ENCODE measurements at regions not wholly inside any gene's neighbourhood (a gene's known extent, or its start where the extent isn't known, plus 50 kb on each side); places are given as distances from the start of the nearest gene placed in this dataset.
A peak's percentile ranks its signal among the peaks of the same experiment; 100 is the strongest.

DNA sequence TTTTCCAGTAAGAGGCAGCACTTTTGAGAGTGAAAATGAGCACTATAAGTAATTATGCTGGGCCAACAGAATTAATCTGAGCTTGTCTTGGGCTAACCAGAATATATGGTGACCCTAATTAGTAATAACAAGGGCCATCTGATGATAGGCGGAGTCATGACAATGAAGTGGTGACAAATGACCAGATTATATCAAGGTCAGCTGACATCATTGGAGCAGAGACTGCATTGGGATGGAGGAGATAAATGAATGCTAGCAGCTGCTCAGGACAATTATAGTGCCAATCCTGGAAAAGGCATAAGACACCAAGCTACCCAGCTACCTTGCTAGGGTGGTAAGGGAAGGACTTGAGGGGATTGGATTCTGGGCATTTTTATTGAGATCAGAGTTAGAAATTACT, 1548.7 kb downstream of the RPA4 start:
- H3K4me3 ChIP-seq (ENCODE audit: low read length), result no peak overlapping the region
- H3K27ac ChIP-seq (ENCODE audit: low read depth, low read length), result no peak overlapping the region
- H3K27me3 ChIP-seq (ENCODE audit: insufficient read depth, low read length), result no peaks in the 10 kb centered on the region
- H3K9ac ChIP-seq (ENCODE audit: low read depth, low read length), result no peak overlapping the region
- no peaks in the 10 kb centered on the region for H3K36me3 ChIP-seq (ENCODE audit: insufficient read depth, low read length)
- H3K4me1 ChIP-seq (ENCODE audit: insufficient read depth, low read length), result no peaks in the 10 kb centered on the region
- H3K9me3 ChIP-seq (ENCODE audit: insufficient read depth, low read depth, low read length), result no peaks in the 10 kb centered on the region
- 96% methylated on average over 1 of the region's 1 CpG for WGBS

DNA sequence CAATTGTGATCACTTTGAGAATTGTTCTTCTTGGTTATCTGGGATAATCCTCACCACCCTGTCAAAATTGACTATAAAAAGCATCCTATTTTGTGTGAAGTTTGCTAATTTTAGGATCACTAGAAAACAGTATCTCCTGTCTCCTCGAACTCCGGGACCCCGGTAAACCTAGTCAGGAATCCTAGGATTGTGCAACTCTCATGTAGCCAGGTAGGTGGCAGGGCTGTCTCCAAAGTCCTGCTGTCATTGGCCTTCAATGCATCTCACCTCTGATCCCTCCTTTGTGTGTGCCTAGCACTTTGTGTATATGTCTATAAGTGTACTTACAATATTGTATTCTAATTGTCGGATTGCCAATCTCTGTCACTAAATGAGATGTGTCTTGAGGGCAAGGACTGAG, 1564.8 kb downstream of the RPA4 start:
- Histone ChIP-seq H3K27ac (ENCODE audit: low read depth, low read length) (no peak overlapping the region), H3K36me3 (ENCODE audit: insufficient read depth, low read length) (no peaks in the 10 kb centered on the region), H3K4me1 (ENCODE audit: insufficient read depth, low read length) (no peaks in the 10 kb centered on the region), H3K4me3 (ENCODE audit: low read length) (no peak overlapping the region), H3K27me3 (ENCODE audit: insufficient read depth, low read length) (no peaks in the 10 kb centered on the region), H3K9me3 (ENCODE audit: insufficient read depth, low read depth, low read length) (no peaks in the 10 kb centered on the region), H3K9ac (ENCODE audit: low read depth, low read length) (no peak overlapping the region)
- 97% methylated on average over 3 of the region's 4 CpGs for WGBS

DNA sequence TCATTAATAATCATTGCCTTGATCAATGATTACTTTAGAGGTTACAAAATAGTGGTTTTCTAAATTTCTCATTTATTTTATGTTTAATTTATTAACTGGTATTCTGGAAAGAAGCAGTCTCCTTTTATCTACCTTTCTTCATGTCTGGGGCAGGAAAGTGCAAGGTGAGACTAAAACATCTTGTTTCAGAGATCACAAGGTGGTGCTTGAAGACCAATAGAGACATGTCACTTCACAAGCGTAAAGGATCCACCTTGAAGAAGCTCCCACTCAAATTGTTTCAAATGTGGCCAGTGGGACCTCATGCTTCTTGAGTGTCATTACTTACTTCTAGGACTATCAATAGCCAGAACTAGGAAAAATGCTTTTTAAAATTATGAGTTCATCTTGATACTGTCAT, 1568.7 kb downstream of the RPA4 start:
- Histone ChIP-seq H3K4me3 (ENCODE audit: low read length) (no peak overlapping the region), H3K27ac (ENCODE audit: low read depth, low read length) (no peak overlapping the region), H3K4me1 (ENCODE audit: insufficient read depth, low read length) (no peaks in the 10 kb centered on the region), H3K9me3 (ENCODE audit: insufficient read depth, low read depth, low read length) (no peaks in the 10 kb centered on the region), H3K36me3 (ENCODE audit: insufficient read depth, low read length) (no peaks in the 10 kb centered on the region), H3K9ac (ENCODE audit: low read depth, low read length) (no peak overlapping the region), H3K27me3 (ENCODE audit: insufficient read depth, low read length) (no peaks in the 10 kb centered on the region)
- 100% methylated on average over 1 of the region's 1 CpG for WGBS

DNA sequence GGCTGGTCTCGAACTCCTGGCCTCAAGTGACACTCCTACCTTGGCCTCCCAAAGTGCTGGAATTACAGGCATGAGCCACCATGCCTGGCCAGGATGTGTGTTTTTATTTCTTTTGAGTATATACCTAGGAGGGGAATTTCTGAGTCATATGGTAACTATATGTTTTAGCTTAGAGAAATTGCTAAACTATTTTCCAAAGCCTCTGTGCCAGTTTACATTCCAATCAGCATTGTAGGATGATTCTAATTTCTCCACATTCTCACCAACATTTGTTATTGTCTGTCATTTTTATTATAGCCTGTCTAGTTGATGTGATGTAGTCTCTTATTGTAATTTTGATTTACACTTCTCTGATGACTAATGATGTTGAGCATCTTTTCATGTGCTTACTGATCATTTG, 1576.0 kb downstream of the RPA4 start:
- H3K27me3 ChIP-seq (ENCODE audit: insufficient read depth, low read length), result no peaks in the 10 kb centered on the region
- no peak overlapping the region for H3K27ac ChIP-seq (ENCODE audit: low read depth, low read length)
- H3K4me3 ChIP-seq (ENCODE audit: low read length), result no peak overlapping the region
- H3K9ac ChIP-seq (ENCODE audit: low read depth, low read length), result no peak overlapping the region
- H3K4me1 ChIP-seq (ENCODE audit: insufficient read depth, low read length), result no peaks in the 10 kb centered on the region
- no peaks in the 10 kb centered on the region for H3K36me3 ChIP-seq (ENCODE audit: insufficient read depth, low read length)
- 100% methylated on average over 1 of the region's 1 CpG for WGBS
- H3K9me3 ChIP-seq (ENCODE audit: insufficient read depth, low read depth, low read length), result no peaks in the 10 kb centered on the region

DNA sequence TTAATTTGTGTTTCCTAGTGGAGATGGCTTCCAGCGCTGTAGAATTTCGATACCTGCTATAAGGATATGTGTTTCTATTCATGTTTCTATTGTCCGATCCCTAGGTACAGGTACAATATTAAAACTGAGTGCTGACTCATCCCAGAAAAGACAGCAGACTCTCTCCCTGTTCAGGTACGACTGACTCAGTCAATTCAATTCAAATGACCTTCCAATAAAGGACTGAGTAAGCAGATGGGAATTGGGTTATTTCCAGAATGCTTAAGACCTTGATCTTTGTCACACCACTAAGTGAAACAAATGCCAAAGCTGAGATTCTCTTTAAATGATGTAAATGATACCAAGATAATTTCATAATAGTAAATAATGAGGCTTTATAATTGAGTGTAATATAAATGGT, 1596.9 kb downstream of the RPA4 start:
- WGBS, result 100% methylated on average over 2 of the region's 4 CpGs
- H3K27ac ChIP-seq (ENCODE audit: low read depth, low read length), result no peak overlapping the region
- no peaks in the 10 kb centered on the region for H3K27me3 ChIP-seq (ENCODE audit: insufficient read depth, low read length)

DNA sequence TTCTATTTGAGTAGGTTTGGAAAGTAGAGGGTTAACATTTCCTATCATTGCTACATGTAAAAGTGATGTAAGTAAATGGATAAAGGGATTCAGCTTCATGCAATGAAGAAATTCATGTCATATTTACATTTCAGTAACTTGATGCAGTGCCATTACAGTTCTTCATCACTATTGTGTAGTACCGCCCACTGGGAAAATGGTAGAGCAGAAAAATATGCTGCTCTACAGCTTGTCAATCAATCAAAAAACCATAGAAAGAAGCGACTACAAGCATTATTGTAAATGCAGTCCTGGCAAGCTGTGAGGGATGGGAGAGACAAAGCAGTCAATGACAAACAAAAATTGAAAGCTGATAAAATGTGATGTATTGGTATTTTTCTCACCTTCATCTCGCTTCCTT, 1597.9 kb downstream of the RPA4 start:
- Histone ChIP-seq H3K36me3 (ENCODE audit: insufficient read depth, low read length) (no peaks in the 10 kb centered on the region), H3K27me3 (ENCODE audit: insufficient read depth, low read length) (no peaks in the 10 kb centered on the region), H3K9ac (ENCODE audit: low read depth, low read length) (no peak overlapping the region), H3K4me1 (ENCODE audit: insufficient read depth, low read length) (no peaks in the 10 kb centered on the region), H3K27ac (ENCODE audit: low read depth, low read length) (no peak overlapping the region), H3K4me3 (ENCODE audit: low read length) (no peak overlapping the region), H3K9me3 (ENCODE audit: insufficient read depth, low read depth, low read length) (no peaks in the 10 kb centered on the region)
- WGBS, result 88% methylated on average over 2 of the region's 3 CpGs

More for the DNA sequence above, 1596.9 kb downstream of the RPA4 start:
- H3K36me3 ChIP-seq (ENCODE audit: insufficient read depth, low read length), result no peaks in the 10 kb centered on the region
- H3K4me1 ChIP-seq (ENCODE audit: insufficient read depth, low read length), result no peaks in the 10 kb centered on the region
- H3K9me3 ChIP-seq (ENCODE audit: insufficient read depth, low read depth, low read length), result no peaks in the 10 kb centered on the region
- no peak overlapping the region for H3K9ac ChIP-seq (ENCODE audit: low read depth, low read length)
- H3K4me3 ChIP-seq (ENCODE audit: low read length), result no peak overlapping the region

DNA sequence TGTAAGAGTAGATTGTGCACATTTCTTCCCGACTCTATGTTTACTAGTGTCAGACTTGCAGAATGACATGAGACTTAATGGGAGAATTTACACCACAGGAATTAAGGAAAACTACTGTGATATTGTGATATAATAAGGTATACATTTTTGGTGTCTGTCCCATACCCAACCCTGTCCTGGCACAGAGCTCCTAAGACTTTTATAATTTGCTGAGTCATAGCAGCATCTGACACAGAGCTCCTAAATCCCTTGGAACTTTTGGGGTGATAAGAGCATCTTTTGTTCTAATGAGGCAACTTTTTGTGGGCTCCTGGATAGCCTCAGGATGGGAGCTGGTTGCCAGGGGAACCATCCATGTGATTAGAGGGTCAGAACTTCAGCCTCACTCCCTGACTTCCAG, 1607.0 kb downstream of the RPA4 start:
- 100% methylated on average over 1 of the region's 1 CpG for WGBS
- Histone ChIP-seq H3K27me3 (ENCODE audit: insufficient read depth, low read length) (no peaks in the 10 kb centered on the region), H3K9me3 (ENCODE audit: insufficient read depth, low read depth, low read length) (0 out of 2 replicates have a peak, but pooled peaks cover 5% of the 10 kb centered on the region), H3K9ac (ENCODE audit: low read depth, low read length) (no peak overlapping the region), H3K4me3 (ENCODE audit: low read length) (no peak overlapping the region), H3K4me1 (ENCODE audit: insufficient read depth, low read length) (no peaks in the 10 kb centered on the region), H3K36me3 (ENCODE audit: insufficient read depth, low read length) (no peaks in the 10 kb centered on the region), H3K27ac (ENCODE audit: low read depth, low read length) (no peak overlapping the region)

DNA sequence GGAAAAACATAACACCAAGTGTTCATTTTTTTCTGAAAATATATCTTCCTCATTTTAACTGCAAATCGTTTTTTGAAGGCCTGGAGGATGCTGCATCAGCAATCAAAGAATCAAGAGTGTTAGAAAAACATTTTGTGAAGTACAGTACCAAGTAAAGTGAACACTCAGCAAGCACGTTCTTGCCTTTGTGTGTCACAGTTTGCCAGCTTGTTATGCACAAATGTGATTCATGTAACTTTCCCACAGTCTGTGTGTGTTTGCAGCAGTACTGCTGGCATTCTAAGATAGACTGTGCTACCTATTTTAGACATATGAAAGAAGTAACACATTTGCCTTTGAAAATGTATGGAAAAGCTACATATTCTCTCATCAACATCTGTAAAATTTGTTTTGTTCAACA, 1617.7 kb downstream of the RPA4 start:
- Histone ChIP-seq H3K9ac (ENCODE audit: low read depth, low read length) (no peak overlapping the region), H3K4me1 (ENCODE audit: insufficient read depth, low read length) (no peaks in the 10 kb centered on the region), H3K9me3 (ENCODE audit: insufficient read depth, low read depth, low read length) (no peaks in the 10 kb centered on the region), H3K27me3 (ENCODE audit: insufficient read depth, low read length) (no peaks in the 10 kb centered on the region), H3K4me3 (ENCODE audit: low read length) (no peak overlapping the region), H3K27ac (ENCODE audit: low read depth, low read length) (no peak overlapping the region), H3K36me3 (ENCODE audit: insufficient read depth, low read length) (no peaks in the 10 kb centered on the region)
- 84% methylated on average over 2 of the region's 2 CpGs for WGBS

DNA sequence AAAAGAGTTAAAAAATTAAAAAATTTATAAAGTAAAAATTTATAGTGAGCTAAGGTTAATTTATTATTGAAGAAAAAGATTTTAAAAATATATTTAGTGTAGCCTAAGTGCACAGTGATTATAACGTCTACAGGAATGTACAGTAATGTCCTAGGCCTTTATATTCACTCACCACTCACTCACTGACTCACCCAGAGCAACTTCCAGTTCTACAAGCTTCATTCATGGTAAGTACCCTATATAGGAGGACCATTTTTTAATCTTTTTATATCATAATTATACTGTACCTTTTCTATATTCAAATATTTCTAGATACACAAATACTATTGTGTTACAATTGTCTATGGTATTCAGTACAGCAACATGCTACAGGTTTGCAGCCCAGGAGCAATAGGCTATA, 1623.2 kb downstream of the RPA4 start:
- Histone ChIP-seq H3K4me1 (ENCODE audit: insufficient read depth, low read length) (no peaks in the 10 kb centered on the region), H3K27me3 (ENCODE audit: insufficient read depth, low read length) (no peaks in the 10 kb centered on the region), H3K4me3 (ENCODE audit: low read length) (no peak overlapping the region), H3K27ac (ENCODE audit: low read depth, low read length) (no peak overlapping the region), H3K9me3 (ENCODE audit: insufficient read depth, low read depth, low read length) (no peaks in the 10 kb centered on the region), H3K36me3 (ENCODE audit: insufficient read depth, low read length) (no peaks in the 10 kb centered on the region), H3K9ac (ENCODE audit: low read depth, low read length) (no peak overlapping the region)
- WGBS, result 100% methylated on average over 1 of the region's 1 CpG

DNA sequence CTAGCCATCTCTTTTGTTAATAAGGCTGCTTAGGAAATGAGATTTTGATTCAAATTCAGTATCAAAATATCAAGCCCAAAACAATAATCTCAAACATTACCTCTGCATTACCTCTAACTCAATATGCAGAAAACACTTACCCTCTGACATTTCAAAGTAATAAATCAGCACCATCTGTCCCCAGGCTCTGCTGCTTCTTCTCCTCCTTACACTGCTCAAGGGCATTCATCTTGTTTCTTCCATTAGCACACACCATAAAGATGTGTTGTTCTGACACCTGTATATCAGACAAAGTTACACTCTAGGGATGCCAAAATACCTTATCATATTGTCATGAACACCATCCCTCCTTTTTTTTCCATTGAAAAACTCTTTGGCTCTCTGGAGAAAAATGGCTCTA, 1630.3 kb downstream of the RPA4 start:
- H3K9me3 ChIP-seq (ENCODE audit: insufficient read depth, low read depth, low read length), result no peaks in the 10 kb centered on the region
- no peaks in the 10 kb centered on the region for H3K4me1 ChIP-seq (ENCODE audit: insufficient read depth, low read length)
- no peak overlapping the region for H3K4me3 ChIP-seq (ENCODE audit: low read length)
- H3K36me3 ChIP-seq (ENCODE audit: insufficient read depth, low read length), result no peaks in the 10 kb centered on the region
- H3K27ac ChIP-seq (ENCODE audit: low read depth, low read length), result no peak overlapping the region
- no peak overlapping the region for H3K9ac ChIP-seq (ENCODE audit: low read depth, low read length)
- H3K27me3 ChIP-seq (ENCODE audit: insufficient read depth, low read length), result no peaks in the 10 kb centered on the region

DNA sequence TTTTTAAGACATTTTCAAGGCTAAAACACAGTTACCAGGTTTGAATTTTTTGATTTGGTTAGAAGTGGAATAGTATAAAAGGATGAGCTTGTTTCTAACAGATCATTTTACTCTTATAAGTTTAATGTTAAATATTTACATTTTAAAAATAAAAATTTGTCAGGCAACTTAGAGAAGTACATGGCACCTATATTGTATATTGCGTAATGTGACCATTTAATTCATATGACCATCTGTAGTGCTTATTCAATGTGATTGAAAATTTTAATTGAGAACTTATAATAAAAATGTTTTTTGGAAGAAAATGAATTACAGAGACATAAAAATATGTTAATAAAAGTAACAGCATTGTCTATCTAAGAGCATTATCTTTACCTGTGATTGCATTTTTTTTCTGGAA, 1632.4 kb downstream of the RPA4 start:
- Histone ChIP-seq H3K4me1 (ENCODE audit: insufficient read depth, low read length) (no peaks in the 10 kb centered on the region), H3K9me3 (ENCODE audit: insufficient read depth, low read depth, low read length) (no peaks in the 10 kb centered on the region), H3K27me3 (ENCODE audit: insufficient read depth, low read length) (no peaks in the 10 kb centered on the region), H3K4me3 (ENCODE audit: low read length) (no peak overlapping the region), H3K36me3 (ENCODE audit: insufficient read depth, low read length) (no peaks in the 10 kb centered on the region), H3K9ac (ENCODE audit: low read depth, low read length) (no peak overlapping the region), H3K27ac (ENCODE audit: low read depth, low read length) (no peak overlapping the region)
- no CpG with 5 or more reads among the region's 1 CpG for WGBS

DNA sequence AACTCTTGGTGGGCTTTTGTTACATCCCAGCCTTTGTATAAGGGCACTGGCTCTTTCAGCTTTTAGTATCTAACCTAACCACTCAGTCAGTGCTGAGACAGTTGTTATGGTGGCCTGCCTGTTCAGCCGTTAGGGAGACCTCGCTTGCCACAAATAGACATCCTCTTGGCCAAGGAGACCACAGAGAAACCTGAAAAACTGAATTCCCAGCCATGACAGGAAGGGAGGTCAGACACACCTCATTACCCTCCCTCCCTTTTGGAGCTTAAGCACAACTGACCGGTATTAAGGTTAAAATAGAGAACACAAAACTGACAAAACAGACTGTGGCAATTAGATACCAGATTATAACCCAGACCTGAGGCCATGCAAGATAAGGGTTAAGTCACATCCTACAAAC, 1639.3 kb downstream of the RPA4 start:
- peaks cover 20% of the 10 kb centered on the region for H3K4me1 ChIP-seq (ENCODE audit: insufficient read depth, low read length)
- H3K9me3 ChIP-seq (ENCODE audit: insufficient read depth, low read depth, low read length), result no peaks in the 10 kb centered on the region
- no peaks in the 10 kb centered on the region for H3K27me3 ChIP-seq (ENCODE audit: insufficient read depth, low read length)
- WGBS, result 75% methylated on average over 3 of the region's 3 CpGs
- H3K9ac ChIP-seq (ENCODE audit: low read depth, low read length), result peak overlapping the region; percentile 3; the same call in 1 of the 2 replicates
- no peaks in the 10 kb centered on the region for H3K36me3 ChIP-seq (ENCODE audit: insufficient read depth, low read length)
- no peak overlapping the region for H3K4me3 ChIP-seq (ENCODE audit: low read length)
- peak overlapping the region; percentile 72 for H3K27ac ChIP-seq (ENCODE audit: low read depth, low read length)
